IMR-90 (cell line): ENCODE measurements at regions not wholly inside any gene's neighbourhood (a gene's known extent, or its start where the extent isn't known, plus 50 kb on each side); places are given as distances from the start of the nearest gene placed in this dataset.

Experiments used
- ATAC-seq: fragments of 200-7000 bp; cut with Tn5 transposase; 2 replicates; pipeline ENCODE4 v1.9.1; 2020; ENCODE audit warnings: low read depth, mild to moderate bottlenecking, moderate library complexity
- BruUV-seq: library from RNA; stranded (reverse); fragments of 400-500 nt; replicated peaks from 2 replicates; lab custom pipeline; 2021; lab: Mats Ljungman, UMichigan
- CTCF ChIA-PET: fragments of 300-600 bp; formaldehyde crosslinking; extraction: SDS; loops from one replicate; lab custom pipeline; 2021; ENCODE audit warnings: antibody characterized with exemption; lab: Yijun Ruan, JAX
- POLR2A ChIA-PET: fragments of 300-600 bp; sonication (Branson Sonifier 250); formaldehyde crosslinking; loops from one replicate; lab custom pipeline; 2022; ENCODE audit warnings: antibody characterized with exemption; ENCODE audit not compliant: unreplicated experiment; lab: Charles Lee
- DNase-seq: peaks from one replicate; pipeline ENCODE4 v3.0.0; 2013
- H2AFZ ChIP-seq: replicated peaks from 2 replicates; pipeline ENCODE3; 2013; ENCODE audit warnings: low read length, mild to moderate bottlenecking; ENCODE audit not compliant: poor library complexity
- H2AK5ac ChIP-seq: 2 replicates; pipeline ENCODE4 v1.6.1; 2013; ENCODE audit warnings: low read depth, low read length, inconsistent platforms
- H2AK9ac ChIP-seq: replicated peaks from 2 replicates; pipeline ENCODE3; 2013; ENCODE audit warnings: mild to moderate bottlenecking, low read depth, low read length, moderate library complexity; ENCODE audit not compliant: poor library complexity
- H2BK120ac ChIP-seq: 2 replicates; pipeline ENCODE4 v1.6.1; 2013; ENCODE audit warnings: low read depth, low read length, inconsistent platforms
- H2BK15ac ChIP-seq: 3 replicates; pipeline ENCODE4 v1.6.1; 2013; ENCODE audit warnings: low read depth, low read length, inconsistent platforms
- H2BK20ac ChIP-seq: 2 replicates; pipeline ENCODE4 v1.6.1; 2013; ENCODE audit warnings: low read depth, mild to moderate bottlenecking, inconsistent platforms, low read length, moderate library complexity
- H2BK5ac ChIP-seq: 2 replicates; pipeline ENCODE4 v1.6.1; 2013; ENCODE audit warnings: mild to moderate bottlenecking, low read depth, low read length, inconsistent platforms; ENCODE audit not compliant: poor library complexity, severe bottlenecking
- H3K14ac ChIP-seq: replicated peaks from 2 replicates; pipeline ENCODE4 v1.6.1; 2013; ENCODE audit warnings: low read depth, low read length, inconsistent platforms
- H3K18ac ChIP-seq: 2 replicates; pipeline ENCODE4 v1.6.1; 2013; ENCODE audit warnings: low read depth, low read length, control low read depth
- H3K23ac ChIP-seq: 2 replicates; pipeline ENCODE4 v1.6.1; 2013; ENCODE audit warnings: low read depth, low read length, inconsistent platforms
- H3K27ac ChIP-seq: 2 replicates; pipeline ENCODE4 v1.5.1; 2013; ENCODE audit warnings: mild to moderate bottlenecking, control low read depth, low read length; ENCODE audit not compliant: insufficient read depth
- H3K27me3 ChIP-seq: 2 replicates; pipeline ENCODE4 v1.6.1; 2013; ENCODE audit warnings: low read length; ENCODE audit not compliant: control insufficient read depth, insufficient read depth
- H3K36me3 ChIP-seq: 2 replicates; pipeline ENCODE4 v1.6.1; 2013; ENCODE audit warnings: low read length, mixed read lengths; ENCODE audit not compliant: control insufficient read depth, insufficient read depth
- H3K4ac ChIP-seq: 2 replicates; pipeline ENCODE4 v1.6.1; 2013; ENCODE audit warnings: low read depth, low read length, inconsistent platforms
- H3K4me1 ChIP-seq: 2 replicates; pipeline ENCODE4 v1.6.1; 2013; ENCODE audit warnings: low read length, mixed read lengths; ENCODE audit not compliant: control insufficient read depth, insufficient read depth
- H3K4me2 ChIP-seq: 2 replicates; pipeline ENCODE4 v1.6.1; 2013; ENCODE audit warnings: low read depth, mild to moderate bottlenecking, control low read depth, low read length, moderate library complexity
- H3K4me3 ChIP-seq: 2 replicates; pipeline ENCODE4 v1.5.1; 2013; ENCODE audit warnings: low read depth, mild to moderate bottlenecking, control low read depth, low read length, moderate library complexity; ENCODE audit not compliant: insufficient read depth
- H3K56ac ChIP-seq: 2 replicates; pipeline ENCODE4 v1.6.1; 2013; ENCODE audit warnings: low read length, inconsistent platforms; ENCODE audit not compliant: insufficient read depth; ENCODE audit errors: extremely low read depth
- H3K79me1 ChIP-seq, 2 experiments: 2 replicates each; pipeline ENCODE4 v1.6.1; 2013; ENCODE audit warnings: low read length in 2 of 2, inconsistent platforms in 1 of 2, low read depth in 1 of 2
- H3K9ac ChIP-seq: 2 replicates; pipeline ENCODE4 v1.6.1; 2013; ENCODE audit warnings: low read depth, low read length, control low read depth
- H3K9me1 ChIP-seq: 2 replicates; pipeline ENCODE4 v1.6.1; 2013; ENCODE audit warnings: low read length, inconsistent platforms; ENCODE audit not compliant: insufficient read depth
- H3K9me3 ChIP-seq: 2 replicates; pipeline ENCODE4 v1.6.1; 2013; ENCODE audit warnings: low read length; ENCODE audit not compliant: control insufficient read depth, insufficient read depth
- H4K20me1 ChIP-seq: 2 replicates; pipeline ENCODE4 v1.6.1; 2013; ENCODE audit warnings: low read length, inconsistent platforms; ENCODE audit not compliant: insufficient read depth
- H4K5ac ChIP-seq: 2 replicates; pipeline ENCODE4 v1.6.1; 2013; ENCODE audit warnings: mild to moderate bottlenecking, low read depth, low read length, control low read depth
- H4K8ac ChIP-seq, 2 experiments: 2 replicates each; pipeline ENCODE4 v1.6.1; 2013; ENCODE audit warnings: low read depth in 2 of 2, low read length in 2 of 2, control low read depth in 1 of 2, inconsistent platforms in 1 of 2
- H4K91ac ChIP-seq: 2 replicates; pipeline ENCODE4 v1.6.1; 2013; ENCODE audit warnings: low read depth, low read length, inconsistent platforms; ENCODE audit not compliant: insufficient read depth
- BHLHE40 ChIP-seq: fragments of 150-350 bp; IDR thresholded peaks from 2 replicates; pipeline ENCODE4 v1.6.1; 2016; ENCODE audit warnings: mild to moderate bottlenecking, low read depth, low read length
- RCOR1 ChIP-seq: IDR thresholded peaks from 2 replicates; pipeline ENCODE4 v1.6.1; 2012; ENCODE audit warnings: mild to moderate bottlenecking, low read length, improper control_type of control experiment; ENCODE audit not compliant: insufficient replicate concordance
- WGBS, 2 experiments: methylation state at CpG; one replicate each; pipeline versions ENCODE4 v1.1.5 to v1.1.7; 2013; ENCODE audit warnings: missing lambda C conversion rate in 2 of 2; ENCODE audit not compliant: insufficient read length in 1 of 2; ENCODE audit errors: extremely low coverage in 2 of 2; 5-methylcytosine and 5-hydroxymethylcytosine counted together
- dilution Hi-C: fragments of 300-500 bp; cut with HindIII; formaldehyde crosslinking; loops from one replicate; pipeline ENCODE4 v1.14.3; 2018; ENCODE audit warnings: low sequenced_read_pairs; ENCODE audit not compliant: unreplicated experiment
- in situ Hi-C: fragments of 300-500 bp; cut with MboI; formaldehyde crosslinking; loops from 3 replicates; pipeline ENCODE4 v1.14.3; 2019; ENCODE audit warnings: low sequenced_read_pairs, inconsistent platforms, mixed read lengths
- intact Hi-C: fragments of 100-400 bp; cut with micrococcal nuclease; formaldehyde crosslinking; loops from 2 replicates; pipeline ENCODE4 v1.10.0; 2022

GRCh38 chr3:170724599-170725280 lies 138.9 kb upstream of the SLC7A14 start:
- H2BK5ac ChIP-seq = peak overlapping the region; percentile 86
- no peak overlapping the region for H3K4me3 ChIP-seq
- DNase-seq (peak; percentile 82), ATAC-seq (peak; percentile 2; the same call in 1 of the 2 replicates)
- H2BK20ac ChIP-seq = peak overlapping the region; percentile 93
- no peak overlapping the region for H3K4me2 ChIP-seq
- peak overlapping the region; percentile 88 for H3K23ac ChIP-seq
- dilution Hi-C loops = no loop called here
- peak overlapping the region; percentile 41 for H4K5ac ChIP-seq
- H4K20me1 ChIP-seq = no peaks in the 10 kb centered on the region
- no peaks in the 10 kb centered on the region for H3K36me3 ChIP-seq
- BruUV-seq = no TSS peak
- ChIA-PET CTCF (interaction anchor here (0.7 to 4.3 kb wide), 4 partner anchors 35 to 311 kb away, joined by 3 to 24 read pairs (median 4); no protein-coding TSS in a partner anchor), POLR2A (interaction anchor here (0.5 to 1.0 kb wide), 3 partner anchors 19 to 368 kb away, joined by 3 to 6 read pairs (median 4); no protein-coding TSS in a partner anchor)
- H3K27me3 ChIP-seq = no peaks in the 10 kb centered on the region
- in situ Hi-C loops = no loop called here
- TF ChIP-seq RCOR1 (no peak), BHLHE40 (peak; percentile 22; the same call in 1 of the 2 replicates)
- H2AK9ac ChIP-seq = peak overlapping the region; percentile 71
- H2BK120ac ChIP-seq = peak overlapping the region; percentile 100
- peaks cover 14% of the 10 kb centered on the region for H3K9me1 ChIP-seq
- H2AFZ ChIP-seq = peak overlapping the region; percentile 19
- peak overlapping the region; percentile 72 for H3K27ac ChIP-seq
- intact Hi-C loops = loop anchor here (1.0 kb wide), 1 partner anchor 304 kb away; no protein-coding TSS in a partner anchor
- no peak overlapping the region for H3K9ac ChIP-seq
- H3K79me1 ChIP-seq = peaks cover 0 to 5% of the 10 kb centered on the region in 2 experiments; a peak in 2 of 4 replicates
- peak overlapping the region; percentile 67 for H3K18ac ChIP-seq
- no peaks in the 10 kb centered on the region for H3K9me3 ChIP-seq
- peak overlapping the region; percentile 63; the same call in 2 of the 3 replicates for H2BK15ac ChIP-seq
- H4K8ac ChIP-seq = peak overlapping the region; percentile 5 to 97
- no peak overlapping the region; the same call in 1 of the 2 replicates for H3K56ac ChIP-seq
- WGBS, 2 experiments = no CpG with 5 or more reads among the region's 1 CpG
- peak overlapping the region; percentile 96 for H3K4ac ChIP-seq
- peaks cover 21% of the 10 kb centered on the region for H3K4me1 ChIP-seq
- H4K91ac ChIP-seq = peak overlapping the region; percentile 92
- peak overlapping the region; percentile 96 for H2AK5ac ChIP-seq
- peak overlapping the region; percentile 91 for H3K14ac ChIP-seq
